NCI-H524 (cell line): ENCODE measurements at regions not wholly inside any gene's neighbourhood (a gene's known extent, or its start where the extent isn't known, plus 50 kb on each side); places are given as distances from the start of the nearest gene placed in this dataset.

Source experiments
- DNase-seq, 2 experiments: peaks; one replicate each; lab custom pipeline; 2025; lab: John Stamatoyannopoulos, UW

DNA sequence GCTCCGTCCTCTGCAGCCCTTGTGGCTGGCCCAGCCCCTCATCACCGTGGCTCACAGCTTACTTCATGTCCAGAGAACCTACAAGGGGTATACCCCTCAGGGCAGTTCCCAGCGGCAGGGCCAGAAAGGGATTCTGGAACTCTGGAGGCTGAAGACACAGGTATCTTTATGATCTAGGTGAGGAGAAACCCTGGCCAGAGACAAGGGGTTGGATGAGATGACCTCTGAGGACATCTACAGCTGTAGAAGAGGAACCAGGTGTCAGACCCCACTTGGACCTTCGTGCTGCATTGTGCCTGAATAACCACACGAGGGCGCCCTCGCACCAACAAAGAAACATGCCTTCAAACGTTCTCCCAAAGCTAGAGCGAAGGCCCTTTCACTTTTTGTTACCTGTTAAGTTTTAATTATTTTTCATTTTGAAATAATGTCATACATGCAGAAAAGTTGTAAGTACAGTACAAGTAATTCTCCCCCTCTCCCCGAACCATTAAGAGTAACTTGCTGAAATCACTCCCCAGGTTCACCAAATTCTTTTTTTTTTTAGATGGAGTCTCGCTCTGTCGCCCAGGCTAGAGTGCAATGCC, 118.7 kb upstream of the SMAD3 start:
- DNase-seq = peak; percentile 52 to 74

GRCh38 chr15:66947471-66947870, 117.9 kb upstream of the SMAD3 start:
- no peak for DNase-seq

- no peak for DNase-seq
Observed at GRCh38 chr15:66948294-66948693, 117.1 kb upstream of the SMAD3 start.

DNA sequence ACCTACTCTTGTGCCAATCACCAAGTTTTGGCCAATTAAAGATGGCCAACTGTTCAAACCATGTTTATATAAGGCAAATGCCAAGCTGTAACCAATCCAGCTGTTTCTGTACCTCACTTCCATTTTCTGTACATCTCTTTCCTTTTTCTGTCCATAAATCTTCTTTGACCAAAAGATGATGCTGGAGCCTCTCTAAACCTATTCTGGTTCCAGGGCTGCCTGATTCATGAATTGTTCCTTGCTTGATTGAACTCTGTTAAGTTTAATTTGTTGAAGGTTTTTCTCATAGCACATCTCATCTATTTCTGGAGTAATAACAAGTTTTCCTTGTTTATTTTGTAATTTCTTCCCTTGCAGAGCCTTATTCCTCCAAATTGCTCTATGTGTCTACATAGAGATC, 115.3 kb upstream of the SMAD3 start:
- DNase-seq = no peak

- no peak for DNase-seq
Observed at GRCh38 chr15:66951531-66952320, 113.7 kb upstream of the SMAD3 start.

DNA sequence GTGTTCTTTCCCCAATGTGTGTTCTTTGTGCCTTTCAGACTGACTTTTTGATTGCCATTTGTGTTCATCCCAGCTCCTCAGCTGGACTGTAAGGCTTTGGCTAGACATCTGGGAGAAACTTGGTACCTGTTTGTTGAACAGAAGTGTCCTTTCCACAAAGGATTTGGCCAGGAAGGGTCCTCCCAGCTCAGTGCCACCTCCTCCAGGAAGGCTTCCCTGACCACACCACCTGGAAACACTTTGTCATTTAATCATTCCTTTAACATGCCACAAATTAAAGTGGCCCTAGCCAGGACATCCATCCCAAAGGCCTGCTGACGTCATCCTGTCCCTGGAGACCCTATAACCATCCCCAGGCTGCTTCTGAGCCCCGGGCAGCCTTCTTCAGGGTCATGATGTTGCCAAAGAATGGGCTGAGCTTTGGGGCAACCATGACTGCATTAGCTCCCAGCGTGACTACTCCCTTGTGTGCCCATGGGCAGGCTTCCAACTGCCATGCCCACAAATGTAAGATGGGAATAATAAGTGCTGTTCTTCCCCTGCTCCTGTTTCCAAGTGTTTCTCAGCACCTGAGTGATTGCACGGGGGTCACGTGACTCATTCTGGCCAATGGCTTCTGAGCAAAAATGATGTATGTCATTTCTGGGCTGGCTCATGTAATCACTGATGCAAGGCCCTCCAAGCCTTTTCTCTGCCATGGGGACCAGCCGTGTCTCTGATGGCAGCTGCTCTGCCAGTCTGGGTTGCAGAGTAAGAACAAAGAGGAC, 112.5 kb upstream of the SMAD3 start:
- DNase-seq = no peak

- DNase-seq = no peak
Observed at GRCh38 chr15:66953523-66954229, 111.7 kb upstream of the SMAD3 start.

DNA sequence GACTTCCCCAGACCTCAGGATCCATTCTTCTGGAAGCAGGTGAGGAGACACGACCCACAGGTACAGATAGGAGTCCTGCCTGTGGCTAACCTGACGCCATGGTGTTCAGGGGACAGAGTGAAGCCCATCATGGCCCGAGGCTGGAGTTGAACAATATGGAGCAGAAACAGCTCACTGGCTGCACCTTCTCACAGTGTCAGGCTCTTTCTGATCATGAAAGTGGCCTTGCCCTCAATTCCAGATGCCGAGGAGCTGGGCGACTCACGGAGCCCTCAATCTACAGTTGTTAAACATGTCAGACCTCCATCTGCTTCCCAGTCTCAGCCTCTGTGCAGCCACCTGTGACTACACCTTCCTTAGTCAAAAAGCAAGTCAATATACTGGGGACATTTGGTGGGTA, 110.8 kb upstream of the SMAD3 start:
- no peak for DNase-seq

GRCh38 chr15:66955001-66955516, 110.3 kb upstream of the SMAD3 start:
- DNase-seq = no peak

DNA sequence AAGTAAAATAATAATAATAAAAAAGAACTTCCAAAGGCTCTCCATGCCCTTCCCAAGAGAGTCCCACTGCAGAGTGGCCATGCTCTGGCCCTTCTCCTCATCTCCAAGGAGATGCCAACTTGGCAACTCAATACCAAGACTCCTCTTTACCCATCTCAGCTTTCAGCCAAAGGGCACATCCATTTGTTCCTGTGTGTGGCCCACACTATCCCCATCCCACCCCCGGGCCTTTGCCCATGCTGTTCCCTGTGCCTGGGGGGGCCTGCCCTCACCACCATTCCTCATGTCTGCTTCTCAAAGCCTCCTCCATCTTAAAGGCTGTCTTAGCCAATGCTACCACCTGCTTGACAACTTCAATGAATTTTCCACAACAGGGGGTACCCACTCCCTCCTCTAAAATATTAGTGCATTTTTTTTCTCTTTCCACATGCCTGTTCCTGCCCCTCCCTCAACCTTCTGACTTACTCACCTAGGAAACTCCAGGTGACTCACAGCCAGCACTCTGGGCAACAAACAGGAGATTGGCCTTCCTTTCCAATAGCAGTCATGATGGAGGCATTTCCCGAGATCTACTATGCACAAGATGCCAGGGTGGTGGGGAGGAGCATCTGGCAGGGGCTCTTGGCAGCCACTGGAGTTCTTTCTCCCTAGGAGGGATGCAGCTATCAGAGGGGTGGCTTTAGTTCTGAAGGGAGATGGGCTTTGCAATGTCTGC, 109.4 kb upstream of the SMAD3 start:
- no peak for DNase-seq

GRCh38 chr15:66956672-66957430, 108.6 kb upstream of the SMAD3 start:
- DNase-seq = no peak

GRCh38 chr15:66957431-66957720, 108.0 kb upstream of the SMAD3 start:
- no peak for DNase-seq

DNA sequence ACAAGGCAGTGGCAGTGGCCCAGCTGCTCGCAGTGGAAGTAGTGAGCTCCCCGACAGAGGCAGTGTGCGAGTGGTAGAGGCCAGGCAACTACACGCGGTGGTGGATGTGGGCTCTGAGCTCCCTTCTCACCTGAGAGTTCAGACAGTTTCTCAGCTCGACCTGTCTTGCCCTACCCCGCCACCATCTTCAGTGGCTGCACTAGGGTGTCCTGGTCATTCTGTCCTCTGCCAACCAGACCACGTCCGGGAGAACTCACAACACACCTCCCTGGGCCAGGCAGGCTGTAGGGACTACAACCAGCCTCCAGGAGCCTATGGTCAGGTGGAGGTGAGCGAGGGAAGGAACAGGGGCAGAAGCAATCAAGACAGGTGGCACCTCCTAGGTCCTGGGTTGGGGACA, 106.3 kb upstream of the SMAD3 start:
- no peak for DNase-seq

- DNase-seq = no peak
Observed at GRCh38 chr15:66959875-66960274, 105.5 kb upstream of the SMAD3 start.

DNA sequence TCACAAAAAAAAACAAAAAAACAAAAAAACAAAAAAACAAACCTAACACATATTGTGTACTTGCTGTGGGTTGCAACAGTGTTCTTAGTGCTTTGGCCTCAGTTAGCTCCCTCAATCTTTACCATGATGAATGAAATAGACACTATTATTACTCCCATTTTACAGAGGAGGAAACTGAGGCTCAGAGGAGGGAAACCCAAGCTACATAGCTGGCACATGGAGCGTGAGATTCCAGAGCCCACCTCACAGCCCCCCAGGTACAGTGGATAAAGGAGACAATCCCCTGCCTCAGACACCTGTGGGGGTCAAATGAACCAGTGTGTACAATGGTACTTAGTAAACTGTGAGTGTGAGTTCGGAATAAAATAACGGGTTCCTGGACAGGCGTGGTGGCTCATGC, 104.9 kb upstream of the SMAD3 start:
- no peak for DNase-seq

GRCh38 chr15:66961407-66961884, 104.0 kb upstream of the SMAD3 start:
- no peak for DNase-seq

DNA sequence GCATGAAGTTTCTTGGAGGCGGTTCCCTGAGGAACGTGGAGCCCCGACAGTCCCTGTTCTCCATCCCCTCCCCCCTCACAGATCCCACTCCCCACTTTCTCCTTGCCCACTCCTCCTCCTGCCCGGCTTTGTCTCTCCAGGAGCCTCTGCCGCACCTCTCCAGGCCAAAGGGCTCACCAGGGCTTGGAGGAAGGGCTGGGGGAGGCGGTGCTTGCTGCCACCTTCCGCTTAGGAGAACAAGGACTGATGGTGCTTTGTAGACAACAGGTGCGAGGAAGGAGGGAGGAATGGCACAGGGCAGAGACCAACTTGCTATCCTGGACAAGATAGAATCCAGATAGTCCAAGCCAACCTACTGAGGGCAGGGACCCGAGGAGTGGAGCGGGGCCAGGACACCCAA, 103.5 kb upstream of the SMAD3 start:
- no peak for DNase-seq

DNA sequence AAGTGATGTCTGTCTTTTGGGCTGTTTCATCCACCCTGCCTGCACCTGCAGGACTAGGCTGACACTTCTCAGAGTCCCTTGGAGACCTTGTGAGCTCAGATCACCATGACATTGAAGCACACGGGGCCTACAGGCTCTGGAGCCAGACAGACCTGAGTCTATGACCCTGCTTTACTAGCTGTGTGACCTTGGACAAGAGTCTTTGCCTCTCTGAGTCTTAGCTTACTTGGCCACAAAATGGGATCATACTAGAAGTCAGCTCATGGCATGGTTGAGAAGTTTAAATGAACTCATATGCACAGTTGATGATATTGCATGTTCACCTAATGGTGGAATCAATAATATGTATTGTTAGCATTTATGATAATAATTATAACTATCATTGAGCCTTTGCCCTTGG, 102.9 kb upstream of the SMAD3 start:
- no peak for DNase-seq

- no peak for DNase-seq
Observed at GRCh38 chr15:66963084-66963483, 102.3 kb upstream of the SMAD3 start.

- DNase-seq = no peak
Observed at GRCh38 chr15:66963710-66964109, 101.7 kb upstream of the SMAD3 start.
